Pulmonary artery endothelial cell (primary cell): ENCODE measurements at regions not wholly inside any gene's neighbourhood (a gene's known extent, or its start where the extent isn't known, plus 50 kb on each side); places are given as distances from the start of the nearest gene placed in this dataset.

Experiments
- DNase-seq: peaks from one replicate; pipeline ENCODE4 v3.0.0-alpha.2; 2011; ENCODE audit warnings: low read depth, low spot score

DNA sequence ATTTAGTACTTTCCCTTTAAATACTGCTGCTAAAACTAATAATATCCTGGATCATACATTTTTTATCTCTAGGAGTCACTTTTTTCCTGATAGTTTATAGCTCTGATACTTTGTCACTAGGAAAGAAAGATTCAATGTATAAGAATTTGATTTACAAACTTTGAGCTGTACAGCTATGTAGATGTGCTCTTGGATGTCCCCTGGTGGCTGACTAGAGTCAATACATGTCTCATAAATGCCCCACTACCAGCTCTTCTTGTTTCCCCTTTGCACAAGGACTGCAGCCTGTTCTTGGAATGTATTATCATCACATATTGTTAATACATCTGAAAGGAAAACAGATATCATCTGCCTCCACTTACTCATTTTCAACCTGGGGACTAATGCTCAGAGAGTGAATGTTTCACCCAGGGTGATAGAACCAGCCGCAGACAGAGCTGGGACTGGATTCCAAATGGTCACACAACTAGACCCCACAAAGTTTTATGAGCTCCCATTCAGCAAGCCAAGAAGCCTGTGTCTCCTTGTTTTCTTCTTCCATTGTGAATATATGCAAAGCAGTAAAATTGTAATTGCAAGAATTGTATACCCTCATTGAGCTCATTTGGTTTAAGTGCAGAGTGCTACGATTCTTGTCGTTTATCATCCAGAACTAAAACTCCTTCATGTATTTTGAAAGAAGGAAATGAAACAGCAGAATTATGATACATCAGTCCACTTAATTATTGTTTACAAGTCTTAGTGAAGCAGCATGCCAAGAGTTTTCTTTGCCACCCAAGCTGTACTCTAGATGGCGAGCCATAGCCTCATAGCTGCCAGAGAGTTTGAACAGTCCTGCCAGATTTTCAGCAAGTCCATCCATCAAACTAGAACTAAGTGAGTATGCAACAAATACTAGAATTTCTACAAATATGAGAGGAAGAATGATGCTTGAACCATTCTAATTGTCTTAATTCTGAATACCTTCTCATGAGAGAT is 261.6 kb upstream of the LMCD1 start:
- DNase-seq: peak; percentile 15

DNA sequence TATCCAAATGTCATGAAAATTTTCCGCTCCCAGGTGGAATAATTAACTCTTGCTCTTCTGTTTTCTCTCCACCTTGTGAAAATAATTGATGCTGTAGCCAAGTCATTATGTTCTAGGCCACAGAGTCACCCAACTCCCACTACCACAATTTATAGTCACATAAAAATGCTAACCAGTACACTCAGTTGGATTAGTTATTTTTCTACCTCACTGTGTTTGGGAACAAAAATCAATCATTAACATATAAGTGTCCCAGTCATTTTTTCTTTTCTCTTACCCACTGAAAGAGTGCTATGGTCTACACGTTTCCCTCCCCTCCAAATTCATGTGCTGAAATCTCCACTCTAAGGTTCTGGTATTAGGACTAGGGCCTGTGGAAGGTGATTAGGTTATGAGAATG is 255.6 kb upstream of the LMCD1 start:
- no peak for DNase-seq

DNA sequence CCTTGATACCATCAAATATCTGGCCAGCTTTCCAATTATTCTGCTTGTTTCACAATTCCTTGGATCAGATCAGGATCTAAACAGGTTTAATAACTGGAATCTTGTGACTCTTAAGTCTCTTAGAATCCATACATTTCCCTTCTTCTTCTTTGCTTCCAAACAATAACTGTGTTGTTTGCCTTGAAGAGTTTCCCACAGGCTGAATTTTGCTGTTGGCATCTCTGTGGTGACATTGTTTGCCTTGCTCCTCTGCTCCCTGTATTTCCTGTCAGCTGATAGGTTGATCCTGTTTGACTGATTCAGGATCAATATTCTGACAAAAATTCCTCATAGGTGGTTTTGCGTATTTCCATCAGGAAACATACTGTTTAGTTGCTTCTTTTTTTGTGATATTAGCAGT is 248.4 kb upstream of the LMCD1 start:
- DNase-seq: no peak

DNA sequence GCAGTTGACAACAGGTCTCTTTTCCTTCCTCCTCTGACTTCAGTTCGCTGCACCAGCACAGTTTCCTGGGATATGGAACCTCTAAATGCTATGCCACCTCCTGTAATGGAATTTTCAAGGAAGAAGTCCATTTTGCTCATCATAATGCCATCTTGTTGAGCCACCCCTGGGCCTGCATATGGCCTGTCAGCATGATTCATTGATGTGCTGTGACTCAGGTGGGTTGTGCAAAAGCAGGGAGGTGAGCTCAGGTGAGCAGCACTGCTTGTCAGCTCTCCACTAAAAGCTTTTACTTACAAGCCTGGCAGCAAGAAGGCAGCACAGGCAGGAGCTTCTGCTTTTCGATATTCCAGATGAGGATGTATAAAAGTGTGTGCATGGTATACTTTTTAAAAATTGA is 247.1 kb upstream of the LMCD1 start:
- no peak for DNase-seq

DNA sequence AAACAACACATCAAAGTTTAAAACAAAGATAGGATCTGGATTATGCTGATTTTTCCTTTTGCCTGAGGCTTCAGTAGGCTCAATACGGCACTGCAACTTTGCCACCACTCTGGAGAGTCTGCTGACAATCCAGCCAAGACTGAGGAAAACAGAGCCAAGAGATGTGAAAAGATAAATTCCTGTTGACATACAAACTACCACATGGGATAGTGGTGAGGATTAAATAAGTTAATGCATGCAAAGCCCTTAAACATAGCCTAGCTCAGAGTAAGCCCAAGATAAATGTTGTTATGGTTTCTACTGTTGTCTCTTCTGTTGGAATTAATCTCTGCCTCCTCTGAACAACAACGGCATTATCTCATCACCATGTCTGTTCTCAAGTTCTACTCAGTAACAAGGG is 245.9 kb upstream of the LMCD1 start:
- no peak for DNase-seq

DNA sequence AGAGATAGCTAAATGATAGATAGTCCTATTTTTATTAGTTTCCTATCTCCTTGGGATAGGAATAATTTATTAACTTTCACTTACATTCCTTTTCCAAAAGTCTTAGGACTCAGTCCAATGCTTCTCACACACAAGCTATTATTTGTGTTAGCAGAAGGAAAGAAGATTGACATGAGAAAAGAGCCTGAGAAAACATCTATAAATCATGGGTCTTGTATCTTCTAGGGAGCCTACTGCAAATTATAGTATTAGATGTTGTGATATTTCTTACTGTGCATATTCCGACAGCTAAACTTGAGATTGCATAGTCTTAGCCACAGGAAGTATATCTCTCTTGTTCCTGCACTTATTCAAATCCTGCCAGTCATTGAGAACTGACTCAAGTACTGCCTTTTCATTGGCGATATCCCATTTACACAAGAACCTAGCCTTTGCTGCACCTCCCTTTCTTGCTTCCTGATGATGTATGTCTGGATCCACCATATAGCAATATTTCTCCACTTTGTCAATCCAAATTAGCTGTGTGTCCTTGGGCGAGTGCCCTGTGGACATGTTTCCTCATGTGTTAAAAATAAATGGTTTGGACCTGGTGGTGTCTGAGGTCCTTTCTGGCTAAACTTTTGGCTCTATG is 245.1 kb upstream of the LMCD1 start:
- DNase-seq: no peak

DNA sequence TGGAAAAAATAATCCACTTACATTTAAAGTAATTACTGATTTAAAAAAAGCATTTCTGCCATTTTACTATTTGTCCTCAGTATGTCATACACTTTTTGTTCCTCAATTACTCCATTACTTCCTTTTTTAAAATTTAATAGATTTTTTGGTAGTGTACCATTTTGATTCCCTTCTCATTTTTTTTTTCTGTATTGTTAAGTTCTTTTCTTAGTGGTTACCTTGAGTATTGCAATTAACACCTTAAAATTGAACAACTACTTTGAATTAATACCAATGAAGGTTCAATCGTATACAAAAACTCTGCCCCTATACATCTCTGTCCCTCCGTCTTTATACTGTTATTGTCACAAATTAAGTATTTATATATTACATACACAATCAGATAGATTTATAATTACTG is 240.6 kb upstream of the LMCD1 start:
- DNase-seq: no peak

DNA sequence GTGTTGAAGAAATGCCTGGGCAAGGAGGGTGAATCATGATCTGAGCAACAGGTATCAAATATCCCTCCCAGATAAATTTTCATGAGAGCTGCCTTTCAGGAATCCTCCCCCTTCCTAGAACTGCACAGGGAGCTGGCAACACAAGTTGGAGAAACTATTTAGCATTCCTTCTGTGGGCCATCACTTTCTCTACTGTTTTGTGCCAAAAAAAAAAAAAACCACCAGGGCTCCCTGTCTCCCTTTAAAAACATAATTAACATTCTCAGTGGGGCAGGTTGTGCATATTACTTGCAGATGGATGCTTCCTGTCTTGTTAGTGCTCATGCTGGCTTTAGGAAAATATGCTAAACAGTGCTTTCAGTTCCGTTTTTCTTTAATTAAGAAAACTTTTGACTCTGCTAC is 234.9 kb upstream of the LMCD1 start:
- no peak for DNase-seq

DNA sequence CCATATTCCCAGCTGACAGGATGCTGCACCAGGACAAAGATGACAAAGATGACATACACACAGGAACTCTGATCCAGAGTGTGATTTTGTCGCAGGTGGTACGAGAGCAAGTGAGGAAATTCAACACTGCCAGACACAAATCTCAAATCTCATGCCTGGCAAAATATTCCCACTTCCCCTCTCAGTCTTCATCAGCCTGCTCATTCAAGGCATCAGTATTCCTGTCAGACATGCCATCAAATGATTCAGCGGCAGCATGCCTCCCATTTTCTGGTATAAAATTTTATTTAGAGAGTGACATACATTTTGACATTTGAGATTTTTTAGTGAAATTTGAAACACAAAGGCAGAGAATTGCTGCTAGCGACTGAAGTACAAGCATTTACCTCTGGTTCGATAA is 228.1 kb upstream of the LMCD1 start:
- DNase-seq: no peak

DNA sequence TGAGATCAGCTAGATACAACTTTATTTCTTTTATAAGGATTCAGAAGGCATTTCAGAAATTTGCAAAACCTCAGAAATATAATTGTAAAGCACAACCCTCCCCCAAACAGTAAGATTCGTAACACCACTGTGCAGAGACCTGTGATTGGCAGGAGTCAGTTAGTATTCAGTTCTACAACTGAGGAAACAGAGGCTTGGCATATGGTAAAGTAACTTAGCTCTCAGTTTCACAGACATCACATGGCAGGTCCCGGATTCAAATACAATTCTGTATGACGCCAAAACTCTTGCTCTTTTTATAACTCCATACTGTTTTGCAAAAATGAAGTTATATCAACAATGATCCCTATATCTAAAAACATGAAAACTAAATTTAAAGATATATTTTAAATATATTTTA is 225.6 kb upstream of the LMCD1 start:
- DNase-seq: no peak

DNA sequence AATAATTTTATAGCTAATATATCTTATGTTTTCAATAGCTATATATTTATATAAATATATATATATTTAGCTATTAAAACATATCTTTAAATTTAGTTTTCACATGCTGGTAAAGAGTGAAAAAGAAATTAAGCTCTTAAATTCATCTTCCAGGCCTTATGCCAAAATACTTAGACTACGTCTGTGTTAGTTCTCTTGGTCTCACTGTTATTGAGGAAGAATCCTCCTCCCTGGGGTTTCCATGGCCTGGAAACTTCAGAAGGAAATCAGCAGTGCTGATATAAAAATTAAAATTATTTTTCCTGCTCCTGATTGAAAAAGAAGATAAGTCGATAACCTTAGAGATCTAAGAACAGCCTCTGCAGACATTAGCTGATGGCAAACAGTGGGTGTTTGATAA is 225.1 kb upstream of the LMCD1 start:
- no peak for DNase-seq

DNA sequence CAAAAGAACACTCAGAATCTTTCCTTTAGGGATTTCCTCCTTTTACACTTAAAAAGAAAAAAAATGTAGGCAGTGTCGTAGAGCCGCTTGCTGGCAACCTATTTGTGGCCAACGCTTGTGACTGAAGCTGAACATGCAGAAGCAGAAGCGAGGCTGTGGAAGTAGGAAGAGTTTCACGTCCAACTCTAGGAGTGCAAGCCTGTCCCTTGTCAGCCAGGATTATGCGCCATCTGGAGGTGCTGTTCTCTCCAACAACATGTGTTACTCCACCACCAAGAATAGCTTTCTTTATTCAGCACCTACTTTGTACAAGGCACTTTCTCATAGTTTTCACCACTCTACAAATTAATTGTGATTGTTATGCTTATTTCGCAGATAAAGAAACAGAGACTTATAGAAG is 223.2 kb upstream of the LMCD1 start:
- no peak for DNase-seq

DNA sequence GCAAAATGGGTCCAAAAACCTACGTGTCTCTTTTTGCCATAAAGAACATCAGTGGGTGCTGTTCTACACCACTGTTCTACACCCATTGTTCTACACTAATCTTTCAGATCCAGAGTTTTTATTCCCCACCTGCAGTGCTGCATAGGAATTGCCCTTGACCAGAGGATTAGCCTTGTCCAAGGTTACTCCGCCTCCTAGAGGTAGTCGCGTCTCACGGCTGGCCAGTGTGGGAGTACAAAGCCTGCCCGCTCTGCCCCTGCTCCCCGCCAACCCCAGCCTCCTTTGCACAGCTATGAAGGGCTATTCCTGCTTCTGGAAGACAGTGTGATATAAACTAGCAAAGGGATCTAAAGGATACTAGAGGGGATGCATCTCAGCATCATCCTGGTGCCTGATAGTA is 222.1 kb upstream of the LMCD1 start:
- no peak for DNase-seq

DNA sequence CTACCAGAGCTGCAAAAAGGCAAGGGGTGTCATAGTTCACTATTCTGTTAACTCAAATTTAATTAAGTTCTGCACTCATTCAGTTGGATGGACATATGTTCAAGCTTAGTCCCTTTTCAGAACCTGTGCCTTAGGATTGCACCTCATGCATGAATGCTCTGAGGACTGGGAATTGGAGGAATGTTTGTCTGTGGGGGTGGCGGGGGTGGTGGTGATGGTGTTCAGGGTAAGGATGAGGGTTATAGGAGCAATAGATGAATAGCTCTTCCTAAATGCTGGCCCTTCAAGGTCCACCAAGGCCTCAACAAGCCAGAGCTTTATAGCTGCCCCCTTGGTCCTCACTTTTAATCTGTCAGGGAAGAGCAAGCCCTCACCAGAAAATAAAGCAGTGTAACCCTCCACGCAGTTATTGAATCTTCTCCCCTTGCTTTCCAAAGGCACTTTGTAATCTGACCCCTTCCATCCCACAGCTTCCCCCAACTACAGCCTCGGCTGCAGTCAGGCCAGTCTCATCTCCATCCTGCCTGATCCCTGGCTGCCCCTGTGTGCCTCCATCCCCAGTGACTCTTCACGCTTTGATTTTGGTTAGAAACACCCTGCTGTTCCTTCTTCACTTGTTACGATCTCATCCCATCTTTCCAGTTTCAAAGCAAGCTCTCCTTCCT is 221.6 kb upstream of the LMCD1 start:
- DNase-seq: no peak

DNA sequence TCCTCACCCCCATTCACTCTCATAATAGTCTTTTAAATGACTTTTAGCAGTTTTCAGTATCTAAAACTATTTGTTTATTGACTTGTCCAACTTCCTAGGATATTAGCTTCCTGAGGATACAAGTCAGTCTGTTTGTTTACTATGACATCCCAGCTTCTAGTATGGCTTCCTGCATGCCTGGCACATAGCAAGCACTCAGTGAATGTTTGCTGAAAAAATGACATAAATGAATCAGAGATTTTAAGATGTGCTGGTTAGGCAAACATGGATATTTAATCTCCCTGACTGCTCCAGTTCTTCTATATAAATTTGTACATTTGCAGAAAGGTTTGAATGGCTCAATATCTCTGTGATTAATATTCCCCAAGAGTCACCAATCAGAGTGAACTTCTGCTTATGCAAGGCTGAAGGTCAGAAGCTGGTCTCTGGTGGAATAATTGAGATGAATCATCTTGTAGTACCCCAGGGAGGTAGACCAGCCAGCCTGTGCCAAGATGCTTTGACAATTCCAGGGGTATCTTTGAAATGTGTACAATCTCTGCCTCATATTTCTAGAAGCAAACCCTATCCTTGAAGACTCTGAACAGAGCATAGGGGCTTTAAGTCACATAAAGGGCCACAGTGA is 219.0 kb upstream of the LMCD1 start:
- DNase-seq: no peak

DNA sequence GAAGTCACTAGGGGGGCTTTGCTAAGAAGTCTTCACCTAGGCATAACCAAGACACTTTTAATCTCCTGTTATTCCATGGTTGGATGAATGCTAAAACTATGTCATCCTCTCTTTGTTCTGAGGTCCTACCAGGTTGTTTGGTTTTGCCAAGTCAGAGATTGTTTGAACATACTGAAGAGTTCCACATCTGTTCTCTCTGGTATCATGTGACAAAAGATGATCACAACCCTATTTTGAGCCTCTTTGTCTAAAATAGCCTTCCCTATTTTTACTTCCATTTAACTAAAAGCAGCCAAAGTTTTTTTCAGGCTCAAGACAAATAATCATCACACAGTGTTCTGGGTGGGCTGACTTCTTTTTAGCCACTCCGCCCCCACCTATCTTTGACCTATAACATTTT is 218.4 kb upstream of the LMCD1 start:
- DNase-seq: no peak

DNA sequence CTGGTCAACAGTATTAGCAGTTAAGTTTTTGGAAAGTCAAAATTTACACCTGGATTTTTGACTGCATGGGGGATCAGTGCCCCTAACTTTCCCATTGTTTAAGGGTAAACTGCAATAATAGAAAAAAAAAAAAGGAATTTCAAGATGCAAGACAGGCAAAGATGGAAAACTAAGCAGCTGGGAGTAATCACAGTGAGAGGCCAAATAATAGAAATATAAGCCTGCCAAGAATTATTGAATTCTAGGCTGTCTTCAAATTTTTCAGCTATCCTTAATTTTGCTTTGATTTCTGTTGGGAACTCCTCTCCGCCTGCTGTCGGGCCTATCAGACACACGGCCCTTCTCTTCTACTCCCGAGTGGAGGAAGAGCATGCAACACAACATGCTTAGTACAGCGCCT is 215.5 kb upstream of the LMCD1 start:
- DNase-seq: no peak

DNA sequence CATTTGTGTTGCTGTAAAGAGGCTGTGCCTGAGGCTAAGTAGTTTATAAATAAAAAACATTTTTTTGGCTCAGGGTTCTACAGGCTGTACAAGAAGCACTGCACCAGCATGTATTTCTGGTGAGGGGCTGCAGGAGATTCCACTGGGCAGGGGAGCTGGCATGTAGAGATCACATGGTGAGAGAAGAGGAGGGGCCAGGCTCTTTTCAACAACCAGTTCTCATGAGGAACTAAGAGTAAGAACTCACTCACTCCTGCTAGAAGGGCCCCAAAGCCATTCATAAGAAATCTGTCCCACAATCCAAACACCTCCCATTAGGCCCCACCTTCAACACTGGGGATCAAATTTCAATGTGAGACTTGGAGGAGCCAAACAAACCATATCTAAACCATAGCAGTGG is 214.9 kb upstream of the LMCD1 start:
- no peak for DNase-seq

DNA sequence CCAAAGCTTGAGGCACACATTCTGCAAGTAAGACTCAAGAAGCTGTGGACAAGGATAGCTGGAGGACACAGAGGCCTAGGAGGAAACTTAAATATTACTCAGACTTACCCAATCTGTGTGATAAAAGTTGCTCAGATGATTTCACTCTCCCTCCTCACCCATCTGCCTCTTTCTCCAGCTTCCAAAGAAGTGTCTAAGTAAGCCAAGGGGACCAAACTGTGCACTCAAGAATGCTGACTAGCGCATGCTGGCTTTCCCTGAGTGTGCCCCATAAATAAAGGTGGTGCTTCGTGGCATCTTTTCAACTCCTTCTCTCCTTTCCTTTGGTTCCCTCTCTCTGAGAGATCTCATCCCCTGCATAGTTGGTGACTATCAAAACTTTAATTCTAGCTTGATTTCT is 211.0 kb upstream of the LMCD1 start:
- DNase-seq: no peak

DNA sequence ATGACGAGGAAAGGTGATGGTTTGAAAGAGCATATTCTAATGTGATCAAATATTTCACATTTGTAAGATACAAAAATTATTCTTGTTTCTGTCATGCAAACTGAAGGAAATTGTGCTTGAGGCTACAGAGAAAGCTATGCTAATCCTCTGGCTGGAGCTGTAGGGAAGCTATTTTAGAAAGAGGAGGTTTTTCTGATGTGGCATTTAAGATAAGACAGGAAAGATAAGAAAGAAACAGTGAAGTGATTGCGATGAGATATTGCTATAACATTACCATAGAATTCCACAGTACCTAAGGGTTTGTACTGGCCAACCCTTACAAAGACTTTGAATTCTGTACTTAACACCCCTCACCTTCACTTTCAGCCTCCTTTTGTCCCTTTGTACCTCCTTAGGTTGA is 205.2 kb upstream of the LMCD1 start:
- DNase-seq: no peak

DNA sequence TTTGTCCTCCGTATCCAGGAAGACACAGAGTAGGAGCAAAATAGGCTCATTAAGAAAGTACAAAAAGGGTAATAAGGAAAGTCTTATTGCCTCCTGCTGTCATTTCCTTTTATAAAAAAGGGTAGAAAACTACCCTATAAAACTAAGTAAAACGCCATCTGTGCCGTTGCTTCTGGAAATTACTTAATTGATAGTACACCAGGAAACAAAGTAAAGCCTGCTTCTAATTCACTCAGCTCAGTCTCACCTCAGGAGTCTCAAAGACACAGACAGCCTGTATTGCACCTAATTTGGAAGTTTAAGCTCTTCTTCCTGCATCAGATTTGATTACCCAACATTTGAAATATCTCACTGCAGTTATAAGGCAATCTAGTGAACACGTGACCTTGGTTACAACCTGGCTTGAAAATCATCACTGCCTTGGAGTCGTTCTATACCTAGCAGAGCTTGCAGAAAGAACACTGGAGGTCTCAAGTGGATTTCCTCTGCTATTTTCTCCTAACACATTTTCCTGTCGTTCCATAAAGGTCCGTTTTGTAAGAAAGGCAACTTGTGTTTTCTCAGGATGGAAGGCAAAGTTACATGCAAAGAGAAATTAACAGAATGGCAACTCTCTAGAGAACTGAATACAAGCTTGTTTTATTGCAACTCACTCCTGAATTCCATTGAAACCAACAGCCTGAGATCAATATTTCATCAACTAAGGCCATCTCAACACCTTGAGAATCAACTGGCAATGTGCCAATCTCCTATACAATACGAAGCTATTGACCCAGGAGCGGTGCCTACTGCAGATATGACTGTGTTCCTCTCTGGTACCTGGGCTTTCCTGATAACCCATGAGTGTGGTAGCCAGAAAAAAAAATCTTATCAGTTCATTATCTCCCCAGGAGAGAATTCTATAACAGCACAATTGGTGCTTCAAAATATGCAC is 203.3 kb upstream of the LMCD1 start:
- no peak for DNase-seq
